Activated T-cell treated with anti-CD3 and anti-CD28 coated beads for 48 hours (primary cell): ENCODE measurements at regions not wholly inside any gene's neighbourhood (a gene's known extent, or its start where the extent isn't known, plus 50 kb on each side); places are given as distances from the start of the nearest gene placed in this dataset.

Source experiments
- DNase-seq: peaks from one replicate; pipeline ENCODE4 v3.0.0-alpha.2; 2020; ENCODE audit warnings: low read depth

DNA sequence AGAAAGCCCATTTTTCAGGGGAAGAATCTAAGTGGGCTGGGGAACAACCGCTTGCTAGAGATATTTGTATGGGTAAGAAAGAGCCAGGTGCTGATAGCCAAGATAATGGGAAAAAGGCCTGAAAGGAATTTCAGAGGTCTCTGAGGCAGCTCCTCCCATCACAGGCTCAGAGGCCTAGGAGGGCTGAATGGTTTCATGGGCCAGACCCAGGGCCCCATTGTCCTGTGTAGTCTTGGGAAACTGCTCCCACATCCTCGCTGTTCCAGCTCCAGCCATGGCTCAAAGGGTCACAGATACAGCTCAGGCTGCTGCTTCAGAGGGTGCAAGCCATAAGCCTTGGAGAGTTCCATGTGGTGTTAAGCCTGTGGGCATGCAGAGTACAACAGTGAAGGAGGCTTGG lies 73.2 kb upstream of the ARHGAP20 start:
- DNase-seq: no peak

DNA sequence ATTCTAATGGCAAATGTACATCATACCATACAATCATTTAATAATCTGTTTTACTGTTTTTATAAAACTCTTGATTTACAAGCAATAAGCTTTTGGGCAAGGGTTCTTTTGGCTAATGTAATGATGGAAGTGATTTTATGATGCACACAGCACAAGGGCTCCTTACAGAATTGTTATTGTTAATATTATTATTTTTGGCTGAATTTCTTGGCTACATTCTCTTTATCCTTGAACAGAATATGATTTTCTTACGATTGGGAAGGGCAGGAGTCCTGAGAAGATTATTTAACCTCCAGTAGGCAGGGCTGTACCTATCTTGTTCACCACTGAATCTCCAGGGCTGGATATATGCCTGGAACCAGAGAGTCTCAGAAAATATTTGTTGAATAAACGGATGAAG lies 70.4 kb upstream of the ARHGAP20 start:
- no peak for DNase-seq

DNA sequence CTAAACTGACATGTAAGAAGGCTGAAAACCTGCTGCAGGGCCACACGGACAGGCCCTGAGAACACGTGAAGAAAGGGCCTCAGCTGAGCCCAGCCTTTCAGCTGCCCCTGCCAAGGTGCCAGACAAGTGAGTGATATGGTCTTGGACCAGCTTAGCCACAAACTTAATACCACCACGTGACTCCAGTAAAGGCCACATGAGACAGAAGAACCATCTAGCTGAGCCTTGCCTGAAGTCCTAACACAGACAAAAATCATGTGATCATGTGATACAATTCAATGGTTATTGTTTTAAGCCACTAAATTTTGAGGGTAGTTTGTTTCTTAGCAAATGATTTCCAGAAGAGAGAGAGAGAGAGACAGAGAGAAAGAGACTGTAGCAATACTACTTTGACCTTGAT lies 66.9 kb upstream of the ARHGAP20 start:
- DNase-seq: no peak

DNA sequence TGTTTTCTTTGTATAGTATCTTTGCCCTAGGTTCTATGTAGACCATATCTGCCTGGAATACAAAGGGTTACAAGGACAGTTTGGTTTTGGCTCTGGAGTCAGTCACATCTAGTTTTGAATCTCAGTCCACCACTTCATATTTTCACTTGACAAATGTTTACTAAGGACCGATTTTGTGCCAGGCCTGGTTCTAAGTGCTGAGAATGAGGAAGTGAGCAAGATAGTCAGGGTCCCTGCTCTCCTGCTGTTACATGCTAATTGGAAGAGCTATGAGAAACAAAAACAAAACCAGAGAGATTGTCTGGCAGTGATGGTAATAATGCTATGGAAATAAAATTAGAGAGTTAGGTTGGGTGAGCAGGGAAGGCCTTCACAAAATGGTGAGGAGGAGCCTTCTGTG lies 66.1 kb upstream of the ARHGAP20 start:
- no peak for DNase-seq

DNA sequence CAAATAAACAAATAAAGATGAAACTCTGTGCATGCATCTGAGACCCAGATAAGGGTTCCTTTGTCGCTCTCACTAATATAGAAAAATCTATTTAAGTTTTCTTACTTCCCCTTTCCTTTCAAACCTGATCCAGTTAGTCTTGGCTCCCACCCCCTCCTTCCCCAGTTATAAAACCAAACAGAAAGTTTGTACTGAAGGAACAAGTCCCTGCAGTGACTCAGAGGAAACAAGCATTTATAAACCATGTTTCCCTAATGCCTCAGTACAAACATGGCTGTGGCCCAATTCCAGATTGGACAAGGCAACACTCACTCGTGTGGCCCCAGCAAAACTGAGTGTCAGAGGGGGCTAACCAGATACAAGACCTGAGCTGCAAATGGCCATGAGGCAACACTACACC lies 65.5 kb upstream of the ARHGAP20 start:
- DNase-seq: no peak

DNA sequence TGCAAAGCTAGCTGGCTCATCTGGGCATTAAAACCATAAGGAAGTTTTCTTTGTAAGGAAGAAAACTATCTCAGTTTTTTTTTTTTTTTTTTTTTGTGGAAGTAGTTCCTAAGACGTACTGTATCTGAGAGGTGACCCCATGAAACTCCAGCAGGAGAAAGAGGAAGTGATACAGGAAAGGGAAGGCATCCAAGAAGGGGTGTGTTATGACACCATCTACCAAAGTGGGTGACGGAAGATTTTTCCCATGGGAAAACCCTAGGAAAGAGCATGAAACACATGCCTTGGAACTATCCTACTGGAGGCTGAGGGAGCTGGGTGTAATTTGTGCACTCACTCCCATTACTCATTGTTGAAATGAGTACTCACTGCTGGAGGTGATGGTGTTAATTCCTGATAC lies 63.8 kb upstream of the ARHGAP20 start:
- no peak for DNase-seq

DNA sequence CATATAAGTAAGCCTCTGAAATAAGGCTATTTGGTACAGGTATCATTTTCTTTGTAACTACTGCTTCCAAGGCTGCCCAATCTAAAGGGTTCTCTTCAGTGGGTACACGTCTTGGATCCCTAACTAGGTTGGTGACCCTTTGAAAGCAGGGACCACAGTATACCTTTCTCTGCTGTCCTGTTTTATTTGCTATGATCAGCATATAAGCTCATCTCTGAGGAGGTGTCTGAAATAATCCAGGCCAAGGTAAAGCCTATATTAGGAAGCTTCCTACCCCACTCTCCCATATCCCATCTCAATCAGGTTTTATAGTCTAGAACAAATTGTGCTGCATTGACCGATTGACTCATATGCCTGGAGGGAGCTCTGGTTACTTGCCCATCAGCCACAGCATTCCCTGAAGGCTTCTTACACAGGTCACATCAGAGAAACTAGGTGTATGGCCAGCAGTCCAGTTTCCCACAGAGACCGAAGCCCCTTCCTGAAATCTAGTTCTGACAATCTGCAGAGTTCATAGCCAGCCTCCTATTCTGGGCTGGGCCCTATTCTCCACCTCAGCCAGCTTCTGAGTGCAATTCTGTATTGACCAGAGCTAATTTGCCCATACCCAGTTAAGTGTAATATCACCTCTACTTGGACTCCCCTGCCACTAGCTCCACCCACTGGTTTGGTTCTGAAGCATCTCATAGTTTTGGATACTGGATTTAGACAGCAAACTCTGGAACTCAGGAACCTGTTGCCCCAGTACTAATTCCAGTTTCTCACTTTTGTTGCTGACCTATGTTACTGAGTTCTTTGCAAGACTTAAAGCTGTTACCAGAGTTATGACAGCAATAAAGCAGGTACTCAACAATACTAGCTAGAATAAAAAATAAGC lies 62.1 kb upstream of the ARHGAP20 start:
- no peak for DNase-seq

DNA sequence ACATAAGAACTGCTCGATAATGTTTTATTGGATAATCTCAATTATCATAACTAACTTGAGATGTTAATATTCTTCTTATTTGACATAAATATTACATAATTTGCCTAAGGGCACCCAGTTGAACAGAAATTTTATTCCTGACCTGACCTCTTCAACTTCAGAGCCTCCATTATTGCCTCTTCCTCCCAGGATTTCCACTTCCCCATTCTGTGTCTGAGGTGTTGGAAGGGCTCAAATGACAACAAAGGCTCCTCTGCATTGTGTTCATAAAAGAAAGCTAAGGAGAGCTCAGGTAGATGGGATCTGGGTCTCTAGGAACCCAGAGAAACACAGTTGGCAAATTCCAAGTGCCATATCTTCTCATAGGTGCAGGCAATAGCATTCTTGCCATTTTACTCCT lies 61.2 kb upstream of the ARHGAP20 start:
- no peak for DNase-seq

DNA sequence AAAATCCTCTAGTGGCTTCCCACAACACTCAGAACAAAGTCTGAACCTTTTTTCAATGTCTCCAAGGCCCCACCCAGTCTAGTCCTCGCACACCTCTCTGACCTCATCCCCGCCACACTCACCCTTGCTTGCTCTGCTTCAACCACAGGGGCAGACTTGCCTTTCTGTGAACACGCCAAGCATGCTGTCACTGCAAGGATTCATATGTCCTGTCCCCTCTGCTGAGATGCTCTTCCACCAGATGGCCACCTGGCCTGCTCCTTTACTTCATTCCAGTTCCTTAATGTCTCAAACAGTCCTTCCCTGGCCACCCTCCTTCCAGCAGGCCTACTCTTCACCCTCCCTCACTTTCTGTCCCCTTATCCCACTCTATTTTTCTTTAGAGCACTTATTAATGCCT lies 60.6 kb upstream of the ARHGAP20 start:
- DNase-seq: no peak

DNA sequence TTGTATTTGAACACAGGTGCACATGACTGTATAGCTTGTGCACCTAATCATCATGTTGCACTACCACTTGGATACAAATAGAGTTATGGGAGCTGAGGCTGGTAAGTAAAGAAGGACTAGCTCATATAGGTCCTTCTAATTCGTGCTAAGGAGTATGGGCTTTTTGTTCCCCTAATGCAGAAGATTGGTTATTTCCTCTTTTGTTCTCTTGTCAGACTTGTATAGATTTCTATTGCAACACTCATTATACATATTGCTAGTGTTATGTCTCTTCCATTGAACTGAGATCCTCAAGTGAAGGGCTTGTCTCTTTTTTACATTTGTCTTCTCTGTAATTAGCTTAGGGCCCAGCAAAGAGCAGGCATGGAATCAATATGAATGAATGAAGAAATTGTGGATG lies 54.1 kb upstream of the ARHGAP20 start:
- no peak for DNase-seq

DNA sequence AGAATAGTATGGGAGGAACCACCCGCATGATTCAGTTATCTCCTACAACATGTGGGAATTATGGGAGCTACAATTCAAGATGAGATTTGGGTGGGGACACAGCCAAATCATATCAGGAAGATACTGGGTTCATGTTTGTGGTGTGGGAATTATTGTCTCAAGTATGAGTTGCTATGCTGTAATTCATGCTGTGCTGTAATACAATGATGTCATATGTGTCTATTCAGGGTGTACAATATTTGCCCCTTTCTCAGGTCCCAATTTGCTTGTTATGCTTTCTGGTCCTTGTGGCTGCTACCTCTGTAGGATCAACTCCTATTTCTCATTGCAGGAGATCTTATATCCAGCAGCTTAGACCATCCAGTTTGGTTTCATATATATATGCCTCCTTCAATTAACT lies 52.2 kb upstream of the ARHGAP20 start:
- DNase-seq: no peak

DNA sequence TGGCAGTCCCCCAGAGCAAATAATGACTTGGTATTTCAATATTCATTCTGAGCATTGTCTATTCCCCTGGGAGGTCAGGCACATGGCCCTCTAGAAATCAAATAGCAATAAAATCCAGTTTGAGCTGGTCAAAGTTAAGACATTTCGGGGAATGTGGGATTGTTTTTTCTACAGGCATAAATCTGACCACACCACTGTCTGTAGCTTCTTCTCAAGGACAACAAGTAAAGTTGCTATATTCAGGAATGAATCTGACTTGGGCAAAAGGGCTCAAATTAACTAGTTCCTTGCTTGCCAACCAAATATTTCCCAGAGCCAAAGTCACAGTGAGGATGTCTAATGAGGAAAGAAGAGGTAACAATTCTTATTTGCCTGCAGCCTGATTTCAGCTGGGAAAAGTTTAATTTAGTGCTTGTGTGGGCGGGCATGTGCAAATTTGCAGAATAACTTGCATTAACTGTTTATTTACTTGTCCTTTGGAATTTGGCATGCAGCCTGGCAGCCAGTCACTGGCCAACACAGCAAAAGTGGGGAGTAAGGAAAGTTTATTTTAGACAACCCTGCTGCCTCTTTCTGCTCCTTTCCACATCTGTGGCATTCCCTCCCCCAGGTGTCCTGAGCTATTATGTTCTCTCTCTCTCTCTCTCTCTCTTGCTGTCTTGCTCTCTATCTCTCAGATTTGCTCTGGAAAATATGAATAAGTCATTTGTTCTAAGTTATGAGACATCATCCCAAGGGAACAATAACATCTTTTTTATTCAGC lies 51.2 kb upstream of the ARHGAP20 start:
- no peak for DNase-seq

DNA sequence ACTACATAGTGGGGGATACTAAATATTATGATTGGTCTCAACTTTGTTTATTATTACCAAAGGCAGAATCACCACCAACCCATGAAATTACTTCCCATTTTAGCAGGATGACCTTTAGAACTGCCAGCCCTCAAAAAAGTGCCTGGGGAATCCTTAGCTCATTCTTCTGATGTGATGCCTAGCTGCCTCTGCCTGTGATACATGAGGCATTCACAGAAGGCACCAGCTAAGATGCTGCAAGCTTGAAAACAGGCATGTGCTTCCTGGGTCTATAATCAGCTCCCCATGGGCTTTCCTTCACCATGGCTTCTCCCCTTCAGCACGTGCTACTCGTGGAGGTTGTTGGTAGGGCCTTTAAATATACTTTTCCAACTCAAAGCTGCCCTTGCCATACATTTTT lies 50.4 kb upstream of the ARHGAP20 start:
- no peak for DNase-seq
